WTC11 (cell line): ENCODE measurements at regions not wholly inside any gene's neighbourhood (a gene's known extent, or its start where the extent isn't known, plus 50 kb on each side); places are given as distances from the start of the nearest gene placed in this dataset.
"Not testable (repeated sequence)": the region's sequence is repeated elsewhere in the genome, so short reads cannot be mapped to it uniquely, and the experiment has no call there.

Experiments
- ATAC-seq: fragments of 200-7000 bp; cut with Tn5 transposase; 2 replicates; pipeline ENCODE4 v1.10.0; 2021; ENCODE audit warnings: mild to moderate bottlenecking, moderate library complexity
- CTCF ChIA-PET: fragments of 300-600 bp; sonication (Branson Sonifier 250); formaldehyde crosslinking; loops from one replicate; lab custom pipeline; 2021; ENCODE audit warnings: antibody characterized with exemption; lab: Charles Lee
- POLR2A ChIA-PET: fragments of 350-600 bp; sonication (Branson Sonifier 250); formaldehyde crosslinking; loops from one replicate; lab custom pipeline; 2021; ENCODE audit warnings: antibody characterized with exemption; lab: Charles Lee
- DNase-seq: peaks from one replicate; pipeline ENCODE4 v3.0.0; 2021; ENCODE audit warnings: low spot score
- H3K27ac Mint-ChIP-seq: 2 replicates; pipeline ENCODE4 v1.8.0; 2021; ENCODE audit warnings: mixed read lengths
- H3K27me3 Mint-ChIP-seq: 2 replicates; pipeline ENCODE4 v1.8.0; 2021; ENCODE audit warnings: low read depth, mild to moderate bottlenecking, moderate library complexity, mixed read lengths
- H3K36me3 Mint-ChIP-seq: 2 replicates; pipeline ENCODE4 v1.8.0; 2021; ENCODE audit warnings: mixed read lengths
- H3K4me1 Mint-ChIP-seq: 2 replicates; pipeline ENCODE4 v1.8.0; 2022; ENCODE audit warnings: mixed read lengths
- H3K4me3 Mint-ChIP-seq: 2 replicates; pipeline ENCODE4 v1.8.0; 2021; ENCODE audit warnings: mild to moderate bottlenecking, moderate library complexity, mixed read lengths
- H3K9me3 Mint-ChIP-seq: 2 replicates; pipeline ENCODE4 v1.8.0; 2021; ENCODE audit warnings: mixed read lengths
- AFF4 ChIP-seq: sonication (generic); formaldehyde crosslinking; IDR thresholded peaks from 2 replicates; pipeline ENCODE4 v1.8.1; 2023; ENCODE audit warnings: mild to moderate bottlenecking, missing genetic modification reagents, borderline replicate concordance
- E2F4 ChIP-seq: sonication (generic); formaldehyde crosslinking; IDR thresholded peaks from 2 replicates; pipeline ENCODE4 v1.8.1; 2022; ENCODE audit warnings: low read depth, mild to moderate bottlenecking, moderate library complexity, missing genetic modification reagents, borderline replicate concordance
- ERG ChIP-seq: fragments of 250-450 bp; sonication (Bioruptor Pico); IDR thresholded peaks from 2 replicates; pipeline ENCODE4 v1.8.0; 2021; ENCODE audit warnings: mild to moderate bottlenecking
- ESRRA ChIP-seq: sonication (generic); formaldehyde crosslinking; IDR thresholded peaks from 2 replicates; pipeline ENCODE4 v1.8.1; 2022; ENCODE audit warnings: mild to moderate bottlenecking, missing genetic modification reagents, borderline replicate concordance
- GTF2I ChIP-seq: fragments of 250-450 bp; sonication (Bioruptor Pico); conservative IDR thresholded peaks from 2 replicates; pipeline ENCODE4 v1.4.0; 2021; ENCODE audit warnings: mild to moderate bottlenecking
- MAX ChIP-seq: sonication (generic); formaldehyde crosslinking; IDR thresholded peaks from 2 replicates; pipeline ENCODE4 v1.8.0; 2022; ENCODE audit warnings: mild to moderate bottlenecking, missing genetic modification reagents
- NFATC4 ChIP-seq: fragments of 250-450 bp; sonication (Bioruptor Pico); IDR thresholded peaks from 2 replicates; pipeline ENCODE4 v1.9.0; 2021; ENCODE audit warnings: mild to moderate bottlenecking
- ZNF396 ChIP-seq: fragments of 250-450 bp; sonication (Bioruptor Pico); IDR thresholded peaks from 2 replicates; pipeline ENCODE4 v1.8.0; 2021; ENCODE audit warnings: mild to moderate bottlenecking, moderate library complexity, borderline replicate concordance

GRCh38 chrX:114006664-114007063, 577.2 kb upstream of the HTR2C start:
- DNase-seq = no peak
- Mint-ChIP-seq H3K9me3 (no peaks in the 10 kb centered on the region), H3K4me1 (peaks cover 6% of the 10 kb centered on the region; the same call in 1 of the 2 replicates), H3K27me3 (peaks cover 3% of the 10 kb centered on the region), H3K4me3 (no peak overlapping the region), H3K36me3 (no peaks in the 10 kb centered on the region), H3K27ac (no peak overlapping the region)
- POLR2A ChIA-PET = no interaction called here
- no peak for ATAC-seq
- TF ChIP-seq AFF4 = no peak
- TF ChIP-seq E2F4 (CRISPR knock-in tag) = no peak
- no peak for TF ChIP-seq ERG
- TF ChIP-seq ESRRA = no peak
- TF ChIP-seq ZNF396 (CRISPR knock-in tag) = no peak
- no peak for TF ChIP-seq GTF2I
- TF ChIP-seq NFATC4 (CRISPR knock-in tag) = no peak
- TF ChIP-seq, all 79 proteins: peak for 0
- CTCF ChIA-PET = no interaction called here

- CTCF ChIA-PET = no interaction called here
Measured at GRCh38 chrX:113996781-113997180, 587.1 kb upstream of the HTR2C start.

GRCh38 chrX:113991720-113992119, 592.2 kb upstream of the HTR2C start:
- H3K9me3 Mint-ChIP-seq, DNase-seq, ATAC-seq, CTCF ChIA-PET, POLR2A ChIA-PET, H3K27me3 Mint-ChIP-seq: not testable (repeated sequence)
- peaks cover 58% of the 10 kb centered on the region for H3K4me1 Mint-ChIP-seq
- H3K27ac Mint-ChIP-seq = peak overlapping the region; percentile 50; the same call in 1 of the 2 replicates
- peaks cover 12% of the 10 kb centered on the region for H3K36me3 Mint-ChIP-seq
- peak overlapping the region; percentile 74 for H3K4me3 Mint-ChIP-seq

More at GRCh38 chrX:113996781-113997180, 587.1 kb upstream of the HTR2C start:
- H3K9me3 Mint-ChIP-seq = peaks cover 4% of the 10 kb centered on the region
- POLR2A ChIA-PET = no interaction called here
- DNase-seq (no peak), ATAC-seq (no peak)
- H3K4me3 Mint-ChIP-seq = no peak overlapping the region
- H3K4me1 Mint-ChIP-seq = peaks cover 36% of the 10 kb centered on the region
- no peak for TF ChIP-seq GTF2I
- no peaks in the 10 kb centered on the region; the same call in 1 of the 2 replicates for H3K27me3 Mint-ChIP-seq
- H3K27ac Mint-ChIP-seq = no peak overlapping the region
- no peaks in the 10 kb centered on the region for H3K36me3 Mint-ChIP-seq

GRCh38 chrX:113990669-113991068, 593.2 kb upstream of the HTR2C start:
- Mint-ChIP-seq H3K27ac (peak overlapping the region; percentile 92), H3K36me3 (peaks cover 22% of the 10 kb centered on the region), H3K4me3 (peak overlapping the region; percentile 70), H3K4me1 (peaks cover 55% of the 10 kb centered on the region)
- H3K9me3 Mint-ChIP-seq, CTCF ChIA-PET, DNase-seq, POLR2A ChIA-PET, H3K27me3 Mint-ChIP-seq: not testable (repeated sequence)
- peak; percentile 26; the same call in 1 of the 2 replicates for TF ChIP-seq MAX (CRISPR knock-in tag)
- ATAC-seq = peak; percentile 69

- peaks cover 38% of the 10 kb centered on the region for H3K36me3 Mint-ChIP-seq
- ATAC-seq, H3K9me3 Mint-ChIP-seq, H3K27me3 Mint-ChIP-seq: not testable (repeated sequence)
- peak overlapping the region; percentile 35; the same call in 1 of the 2 replicates for H3K4me3 Mint-ChIP-seq
- peaks cover 46% of the 10 kb centered on the region for H3K4me1 Mint-ChIP-seq
- peak; percentile 15 for DNase-seq
- POLR2A ChIA-PET = interaction anchor here (1.0 kb wide), 1 partner anchor 52 kb away, joined by 5 read pairs; no protein-coding TSS in a partner anchor
- CTCF ChIA-PET = interaction anchor here (0.6 kb wide), 1 partner anchor 23 kb away, joined by 3 read pairs; no protein-coding TSS in a partner anchor
- H3K27ac Mint-ChIP-seq = peak overlapping the region; percentile 97
Measured at GRCh38 chrX:113988315-113988935, 595.5 kb upstream of the HTR2C start.
